ENCODE measurements at regions not wholly inside any gene's neighbourhood (a gene's known extent, or its start where the extent isn't known, plus 50 kb on each side); places are given as distances from the start of the nearest gene placed in this dataset.

GRCh38 chr9:87181670-87182069 lies 234.4 kb upstream of the GAS1 start:
- H3K4me1 ChIP-seq (replicated peaks in 1 of 4; ENCODE audit: control insufficient read depth in 3 of 4, insufficient read depth in 4 of 4, low read length in 3 of 4), result no peaks in the 10 kb centered on the region
- H3K23me2 ChIP-seq (ENCODE audit: low read depth, low read length), result no peaks in the 10 kb centered on the region; the same call in 1 of the 2 replicates
- H2AFZ ChIP-seq (ENCODE audit: low read length), result no peak overlapping the region
- no peak overlapping the region for H3K23ac ChIP-seq (ENCODE audit: insufficient read length)
- H3K36me3 ChIP-seq (ENCODE audit: control insufficient read depth in 2 of 4, insufficient read depth in 4 of 4, low read length in 3 of 4), result no peaks in the 10 kb centered on the region
- H2BK5ac ChIP-seq (ENCODE audit: low read depth, low read length), result no peak overlapping the region
- H4K91ac ChIP-seq (replicated peaks; ENCODE audit: insufficient read length, low read length), result no peak overlapping the region
- H3K18ac ChIP-seq (ENCODE audit: extremely low read depth, low read length), result no peak overlapping the region
- DNase-seq (ENCODE audit: low read depth in 1 of 2, low spot score in 2 of 2), result no peak
- no peak overlapping the region for H2BK20ac ChIP-seq (ENCODE audit: low read length)
- no peak overlapping the region for H3K27ac ChIP-seq (ENCODE audit: low read depth, low read length)
- H3K9me3 ChIP-seq (ENCODE audit: insufficient read depth in 2 of 2, low read depth in 1 of 2, low read length in 1 of 2), result no peaks in the 10 kb centered on the region
- H3K79me1 ChIP-seq (ENCODE audit: low read depth, low read length), result no peaks in the 10 kb centered on the region
- no peak overlapping the region for H3K9ac ChIP-seq (replicated peaks in 1 of 4; ENCODE audit: extremely low read depth in 1 of 4, low read depth in 3 of 4, low read length in 3 of 4)
- no peaks in the 10 kb centered on the region for H3K27me3 ChIP-seq (replicated peaks in 1 of 4; ENCODE audit: control insufficient read depth in 3 of 4, extremely low read depth in 1 of 4, insufficient read depth in 3 of 4, low read length in 3 of 4)
- TF ChIP-seq KDM1A (IDR thresholded peaks at IDR 0.05; ENCODE audit: borderline replicate concordance, low read length) (no peak), TEAD4 (IDR thresholded peaks at IDR 0.05; ENCODE audit: low read depth, low read length) (no peak), EP300 (IDR thresholded peaks at IDR 0.05; ENCODE audit: borderline replicate concordance in 1 of 2, low read depth in 2 of 2, low read length in 2 of 2) (no peak), ZNF274 (IDR thresholded peaks at IDR 0.05; ENCODE audit: borderline replicate concordance, extremely low read depth, low read length) (no peak), TAF1 (IDR thresholded peaks at IDR 0.05; ENCODE audit: low read depth, low read length) (no peak), CBX5 (IDR thresholded peaks at IDR 0.05; ENCODE audit: low read depth, low read length) (no peak), RAD21 (IDR thresholded peaks at IDR 0.05 in 1 of 2, conservative IDR thresholded peaks at IDR 0.05 in 1 of 2; ENCODE audit: low read depth in 2 of 2, low read length in 2 of 2) (no peak), SAP30 (IDR thresholded peaks at IDR 0.05; ENCODE audit: insufficient read depth, insufficient replicate concordance, low read length) (no peak), KDM5A (IDR thresholded peaks at IDR 0.05; ENCODE audit: low read length) (no peak), TAF7 (optimal IDR thresholded peaks at IDR 0.05; ENCODE audit: borderline replicate concordance, low read depth, low read length) (no peak), RBBP5 (IDR thresholded peaks at IDR 0.05; ENCODE audit: borderline replicate concordance, low read depth, low read length) (no peak), EZH2 (IDR thresholded peaks at IDR 0.05; ENCODE audit: low read depth, low read length, severe bottlenecking) (no peak), ATF3 (IDR thresholded peaks at IDR 0.05; ENCODE audit: insufficient read depth, low read depth, low read length) (no peak)
- POLR2A ChIA-PET (ENCODE audit: partially characterized antibody), result no interaction called here
- no peak overlapping the region for H2AK5ac ChIP-seq (ENCODE audit: low read depth, low read length)
- no peaks in the 10 kb centered on the region for H4K20me1 ChIP-seq (replicated peaks in 1 of 2; ENCODE audit: control insufficient read depth in 1 of 2, insufficient read depth in 2 of 2, low read length in 2 of 2)
- H3K4me2 ChIP-seq (ENCODE audit: insufficient read depth in 1 of 2, low read depth in 2 of 2, low read length in 2 of 2), result no peak overlapping the region
- H2BK15ac ChIP-seq (ENCODE audit: low read length), result no peak overlapping the region
- CTCF ChIA-PET (ENCODE audit: partially characterized antibody), result interaction anchor here (0.6 to 1.7 kb wide), 6 partner anchors 12 to 1206 kb away, joined by 3 to 4 read pairs (median 4); no protein-coding TSS in a partner anchor
- FAIRE-seq, result no peak
- 80% methylated on average over 1 of the region's 1 CpG; no CpG with 5 or more reads in 1 of the 2 experiments for WGBS, 2 experiments (ENCODE audit: extremely low coverage in 1 of 2, insufficient coverage in 1 of 2, insufficient read length in 1 of 2, insufficient replicate concordance in 2 of 2, low coverage in 1 of 2, low lambda C conversion rate in 2 of 2, missing lambda C conversion rate in 1 of 2)
- no peak overlapping the region for H2BK120ac ChIP-seq (replicated peaks; ENCODE audit: low read depth, low read length)
- no peak overlapping the region for H3K56ac ChIP-seq (replicated peaks; ENCODE audit: insufficient read length, low read depth, low read length)
- no peak overlapping the region for H4K5ac ChIP-seq (ENCODE audit: insufficient read length, low read depth, low read length)
- H3K79me2 ChIP-seq (ENCODE audit: control insufficient read depth in 1 of 2, insufficient read depth in 2 of 2, low read length in 2 of 2), result no peaks in the 10 kb centered on the region
- no peak overlapping the region for H3K4ac ChIP-seq (replicated peaks; ENCODE audit: insufficient read length, low read depth, low read length)
- no peak overlapping the region for H4K8ac ChIP-seq (ENCODE audit: extremely low read depth, insufficient read depth, low read length)
- H3K14ac ChIP-seq (ENCODE audit: insufficient read length), result no peak overlapping the region
- H2BK12ac ChIP-seq (ENCODE audit: low read depth, low read length), result no peak overlapping the region
- no peak overlapping the region for H3K4me3 ChIP-seq (ENCODE audit: extremely low read depth in 1 of 4, insufficient read depth in 2 of 4, low read depth in 3 of 4, low read length in 4 of 4)
